ENCODE measurements at regions not wholly inside any gene's neighbourhood (a gene's known extent, or its start where the extent isn't known, plus 50 kb on each side); places are given as distances from the start of the nearest gene placed in this dataset.

DNA sequence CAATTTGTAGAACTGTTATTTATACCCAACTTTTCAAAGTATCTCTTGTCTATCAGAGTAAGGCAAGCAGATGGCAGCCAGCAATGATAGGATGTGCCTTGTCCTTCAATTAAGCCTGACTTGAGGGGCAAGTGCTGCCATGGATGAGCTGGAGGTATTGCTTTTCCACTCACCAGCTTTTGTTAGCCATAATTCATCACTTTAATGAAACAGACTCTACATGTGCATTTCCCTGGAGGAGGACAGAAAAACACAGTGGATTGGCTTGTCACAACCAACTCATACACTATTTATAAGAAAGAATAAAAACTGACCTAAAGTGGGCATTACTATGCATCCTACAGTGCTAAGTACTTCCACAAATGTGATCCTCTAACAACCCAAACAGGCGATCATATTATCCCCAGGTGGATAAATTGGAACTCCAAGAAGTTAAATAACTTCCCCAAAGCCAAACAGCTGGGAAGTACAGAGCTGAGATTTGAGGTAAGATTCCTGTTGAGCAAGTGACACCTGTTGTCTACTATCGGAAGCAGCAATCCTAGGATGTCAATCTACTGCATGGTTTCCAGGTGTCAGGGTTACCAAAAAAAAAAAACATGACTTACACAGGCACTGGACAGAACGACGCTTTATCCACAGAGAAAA, 73.9 kb upstream of the NRSN1 start:
- no peak overlapping the region for H3K27ac Mint-ChIP-seq
- no peak overlapping the region for H3K4me3 Mint-ChIP-seq
- ATAC-seq (replicated peaks) = no peak
- H3K9me3 Mint-ChIP-seq = peaks cover 9% of the 10 kb centered on the region
- H3K4me1 Mint-ChIP-seq = no peaks in the 10 kb centered on the region
- peaks cover 10% of the 10 kb centered on the region for H3K27me3 Mint-ChIP-seq
- H3K36me3 Mint-ChIP-seq (ENCODE audit: low read depth) = no peaks in the 10 kb centered on the region

DNA sequence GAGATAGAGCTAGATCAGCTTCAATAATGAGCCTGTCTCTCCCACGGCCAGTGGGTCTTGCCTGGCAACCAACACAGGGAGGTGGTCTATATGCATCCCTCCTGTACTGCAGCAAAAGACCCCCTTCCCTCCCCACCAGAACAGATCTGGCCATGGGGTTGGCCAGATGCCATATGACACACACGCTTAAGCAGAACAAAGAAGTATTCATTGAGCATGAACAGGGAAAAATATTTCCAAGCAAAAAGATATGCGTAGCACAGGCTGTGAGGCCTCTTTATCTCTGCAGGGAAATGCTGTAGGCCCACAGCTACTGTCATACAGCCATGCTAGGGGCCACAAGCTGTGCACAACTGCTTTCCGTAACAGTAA, 73.4 kb upstream of the NRSN1 start:
- ATAC-seq (replicated peaks) = no peak
- no peaks in the 10 kb centered on the region for H3K36me3 Mint-ChIP-seq (ENCODE audit: low read depth)
- peaks cover 10% of the 10 kb centered on the region for H3K27me3 Mint-ChIP-seq
- no peak overlapping the region for H3K27ac Mint-ChIP-seq
- no peak overlapping the region for H3K4me3 Mint-ChIP-seq
- H3K4me1 Mint-ChIP-seq = no peaks in the 10 kb centered on the region
- H3K9me3 Mint-ChIP-seq = peaks cover 9% of the 10 kb centered on the region

DNA sequence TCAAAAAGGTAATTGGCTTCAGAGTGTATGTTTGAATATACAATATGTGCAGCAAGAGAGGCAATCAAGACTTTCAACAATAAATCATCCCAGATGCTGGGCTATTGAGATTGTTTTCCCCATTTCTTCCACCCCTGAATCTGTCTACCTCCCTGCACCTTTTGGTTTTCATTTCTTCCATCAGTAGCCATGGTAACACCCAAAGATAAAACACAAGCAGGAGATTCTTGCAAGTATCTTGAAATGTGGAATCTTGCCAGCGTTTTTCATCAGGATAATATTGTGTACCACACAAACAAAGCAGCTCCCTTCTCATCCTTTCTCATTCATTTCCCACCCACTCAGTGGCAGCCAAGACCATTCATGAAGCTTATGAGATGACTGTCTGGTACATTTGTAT, 73.0 kb upstream of the NRSN1 start:
- Mint-ChIP-seq H3K9me3 (peaks cover 9% of the 10 kb centered on the region), H3K4me3 (no peak overlapping the region), H3K27ac (no peak overlapping the region), H3K27me3 (peaks cover 14% of the 10 kb centered on the region), H3K4me1 (no peaks in the 10 kb centered on the region), H3K36me3 (ENCODE audit: low read depth) (no peaks in the 10 kb centered on the region)
- no peak for ATAC-seq (replicated peaks)

DNA sequence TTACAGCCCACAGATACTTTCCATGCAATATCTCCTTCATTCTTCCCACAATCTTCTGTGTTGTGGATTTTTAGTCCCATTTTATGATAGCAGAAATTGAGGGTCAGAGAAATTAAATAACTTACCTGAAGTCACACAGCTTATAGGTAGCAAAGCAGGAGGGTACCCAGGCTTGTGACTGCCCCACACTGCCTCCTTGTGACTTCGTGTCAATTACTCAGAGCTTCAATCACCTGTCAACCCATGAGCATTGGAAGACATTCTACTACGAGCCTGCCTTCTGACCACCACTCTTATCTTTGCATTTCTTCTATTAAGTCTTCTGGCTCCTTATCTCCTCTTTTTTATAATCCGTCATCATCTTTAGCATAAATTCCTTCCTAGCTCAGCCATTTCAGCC, 71.6 kb upstream of the NRSN1 start:
- peaks cover 13% of the 10 kb centered on the region for H3K27me3 Mint-ChIP-seq

DNA sequence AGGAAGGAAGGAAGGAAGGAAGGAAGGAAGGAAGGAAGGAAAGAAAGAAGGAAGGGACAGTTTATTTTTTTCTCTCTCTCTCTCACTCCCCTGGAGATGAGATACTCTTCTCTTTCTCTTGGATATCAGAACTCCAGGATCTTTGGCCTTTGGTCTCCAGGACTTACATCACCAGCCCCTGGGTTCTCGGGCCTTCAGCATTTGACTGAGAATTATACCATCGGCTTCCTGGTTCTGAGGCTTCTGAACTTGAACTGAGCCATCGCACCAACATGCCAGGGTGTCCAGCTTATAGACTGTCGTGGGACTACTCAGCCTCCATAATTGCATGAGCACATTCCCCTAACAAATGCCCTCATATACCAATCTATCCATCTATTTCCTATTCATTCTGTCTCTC, 69.4 kb upstream of the NRSN1 start:
- H3K36me3 Mint-ChIP-seq (ENCODE audit: low read depth) = no peaks in the 10 kb centered on the region
- H3K9me3 Mint-ChIP-seq = peaks cover 9% of the 10 kb centered on the region
- H3K27me3 Mint-ChIP-seq = peaks cover 13% of the 10 kb centered on the region
- no peak for ATAC-seq (replicated peaks)
- no peak overlapping the region for H3K4me3 Mint-ChIP-seq
- no peak overlapping the region for H3K27ac Mint-ChIP-seq
- no peaks in the 10 kb centered on the region for H3K4me1 Mint-ChIP-seq

More for the DNA sequence above, 71.6 kb upstream of the NRSN1 start:
- Mint-ChIP-seq H3K9me3 (peaks cover 9% of the 10 kb centered on the region), H3K27ac (no peak overlapping the region), H3K36me3 (ENCODE audit: low read depth) (no peaks in the 10 kb centered on the region), H3K4me1 (no peaks in the 10 kb centered on the region), H3K4me3 (no peak overlapping the region)
- ATAC-seq (replicated peaks) = no peak

DNA sequence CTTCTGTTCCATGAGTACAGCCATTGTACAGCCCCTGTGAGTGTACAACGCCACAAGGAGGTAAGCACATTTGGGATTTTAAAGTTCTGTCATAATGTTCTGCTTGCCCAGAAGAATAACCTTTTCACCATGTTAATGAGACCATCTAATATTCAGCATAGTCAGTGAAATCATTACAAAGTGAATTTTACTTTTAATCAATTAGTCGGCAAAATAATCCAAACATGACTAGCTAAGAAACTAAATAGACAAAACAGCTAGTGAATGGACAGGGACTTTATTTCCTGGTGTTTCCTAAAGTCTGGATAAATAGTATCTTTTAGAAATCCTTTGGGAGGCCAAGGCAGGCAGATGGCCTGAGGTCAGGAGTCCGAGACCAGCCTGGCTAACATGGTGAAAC, 69.0 kb upstream of the NRSN1 start:
- no peaks in the 10 kb centered on the region for H3K36me3 Mint-ChIP-seq (ENCODE audit: low read depth)

DNA sequence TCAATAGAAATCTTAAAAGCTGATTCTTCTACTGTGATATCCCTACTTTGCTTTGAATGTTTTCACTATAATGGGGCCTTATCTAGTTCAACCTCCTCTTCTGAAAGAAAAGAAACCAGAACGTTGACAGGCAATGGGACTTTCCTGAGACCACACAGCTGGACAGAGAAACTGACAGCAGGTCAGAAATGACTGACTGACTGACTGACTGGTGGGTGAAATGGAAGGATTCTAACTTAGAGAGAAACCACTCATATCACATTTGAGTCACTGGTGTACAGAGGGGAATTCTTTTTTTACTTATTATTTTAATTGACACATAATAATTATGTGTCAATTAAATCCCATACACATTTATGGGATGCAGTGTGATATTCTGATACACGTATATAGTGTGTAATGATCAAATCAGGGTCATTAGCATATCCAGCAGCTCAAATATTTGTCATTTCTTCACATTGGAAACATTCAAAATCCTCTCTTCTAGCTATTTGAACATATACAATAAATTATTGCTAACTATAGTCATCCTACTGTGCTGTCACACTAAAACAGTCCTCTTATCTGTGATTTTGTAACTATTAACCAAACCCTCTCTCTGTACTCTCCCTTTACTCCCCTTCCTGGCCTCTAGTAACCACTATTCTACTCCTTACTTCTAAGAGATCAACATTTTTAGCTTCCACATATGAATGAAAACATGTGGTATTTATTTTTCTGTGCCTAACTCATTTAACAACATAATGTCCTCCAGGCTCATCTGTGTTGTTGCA, 64.8 kb upstream of the NRSN1 start:
- ATAC-seq (replicated peaks) = peak; percentile 50

More for the DNA sequence above, 69.0 kb upstream of the NRSN1 start:
- H3K27ac Mint-ChIP-seq = no peak overlapping the region
- H3K4me1 Mint-ChIP-seq = no peaks in the 10 kb centered on the region
- no peak overlapping the region for H3K4me3 Mint-ChIP-seq
- H3K9me3 Mint-ChIP-seq = peaks cover 9% of the 10 kb centered on the region
- peaks cover 13% of the 10 kb centered on the region for H3K27me3 Mint-ChIP-seq
- ATAC-seq (replicated peaks) = no peak

DNA sequence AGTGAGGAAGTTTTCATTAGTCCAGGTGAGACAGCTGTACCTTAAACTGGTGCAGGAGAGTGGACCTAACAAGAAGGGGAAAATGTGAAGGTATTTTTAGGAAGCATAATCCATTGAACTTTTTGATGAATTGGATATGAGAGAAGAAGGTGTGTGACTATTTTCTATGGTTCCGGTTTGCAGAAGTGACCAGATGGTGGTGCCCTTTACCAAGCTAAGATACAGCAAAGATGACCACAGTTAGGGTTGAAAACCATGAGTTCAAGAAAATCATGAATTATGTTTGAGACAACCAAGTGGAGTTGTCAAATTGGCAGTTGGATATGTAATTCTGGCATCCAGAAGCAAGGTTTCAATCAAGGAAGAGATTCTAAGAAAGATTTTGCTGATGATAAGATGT, 61.9 kb upstream of the NRSN1 start:
- Mint-ChIP-seq H3K4me1 (no peaks in the 10 kb centered on the region), H3K27me3 (peaks cover 3% of the 10 kb centered on the region), H3K27ac (no peak overlapping the region), H3K9me3 (peaks cover 4% of the 10 kb centered on the region), H3K36me3 (ENCODE audit: low read depth) (no peaks in the 10 kb centered on the region), H3K4me3 (no peak overlapping the region)
- no peak for ATAC-seq (replicated peaks)

More for the DNA sequence above, 64.8 kb upstream of the NRSN1 start:
- Mint-ChIP-seq H3K27ac (no peak overlapping the region), H3K27me3 (peaks cover 6% of the 10 kb centered on the region), H3K9me3 (peaks cover 4% of the 10 kb centered on the region), H3K36me3 (ENCODE audit: low read depth) (no peaks in the 10 kb centered on the region), H3K4me3 (no peak overlapping the region), H3K4me1 (no peaks in the 10 kb centered on the region)

DNA sequence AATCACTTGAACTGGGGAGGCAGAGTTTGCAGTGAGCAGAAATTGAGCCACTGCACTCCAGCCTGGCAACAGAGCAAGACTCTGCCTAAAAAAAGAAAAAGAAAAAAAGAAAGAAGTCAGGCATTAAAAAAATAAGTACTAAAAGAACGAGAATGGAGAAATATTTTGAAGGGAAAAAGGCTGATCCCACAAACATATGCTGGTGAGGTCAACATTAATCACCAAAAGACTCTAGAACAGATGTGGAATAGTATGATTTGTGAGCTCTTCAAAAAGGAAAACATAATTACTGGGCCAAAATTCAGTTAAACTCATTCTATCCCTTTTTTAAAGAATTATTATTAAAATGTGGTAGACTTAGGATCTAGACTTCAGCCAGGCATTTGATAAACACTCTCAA, 61.2 kb upstream of the NRSN1 start:
- Mint-ChIP-seq H3K4me3 (no peak overlapping the region), H3K36me3 (ENCODE audit: low read depth) (no peaks in the 10 kb centered on the region), H3K27ac (no peak overlapping the region), H3K4me1 (no peaks in the 10 kb centered on the region), H3K27me3 (peaks cover 3% of the 10 kb centered on the region), H3K9me3 (peaks cover 4% of the 10 kb centered on the region)
- ATAC-seq (replicated peaks) = no peak

DNA sequence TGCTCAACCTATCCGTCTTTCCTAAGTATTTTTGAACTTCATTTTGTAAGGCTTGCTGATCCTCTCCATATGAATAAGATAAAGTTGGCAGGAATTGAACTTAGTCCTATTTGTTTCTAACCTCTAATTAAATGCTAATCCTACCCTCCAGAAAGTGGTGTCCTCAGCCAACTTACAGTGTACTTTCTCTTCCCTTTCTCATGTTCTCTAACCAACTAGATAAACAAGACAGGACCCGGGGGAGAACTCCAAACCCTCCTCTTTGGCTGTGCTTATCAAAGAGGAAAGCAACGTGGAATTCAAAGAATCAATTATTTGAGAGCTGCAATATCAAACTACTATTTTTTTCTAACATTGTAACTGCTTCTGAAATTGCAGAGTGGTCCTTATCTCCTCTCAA, 56.5 kb upstream of the NRSN1 start:
- no peak for ATAC-seq (replicated peaks)
- Mint-ChIP-seq H3K9me3 (peaks cover 4% of the 10 kb centered on the region), H3K27me3 (peaks cover 3% of the 10 kb centered on the region), H3K27ac (no peak overlapping the region), H3K4me1 (no peaks in the 10 kb centered on the region), H3K4me3 (no peak overlapping the region), H3K36me3 (ENCODE audit: low read depth) (no peaks in the 10 kb centered on the region)

DNA sequence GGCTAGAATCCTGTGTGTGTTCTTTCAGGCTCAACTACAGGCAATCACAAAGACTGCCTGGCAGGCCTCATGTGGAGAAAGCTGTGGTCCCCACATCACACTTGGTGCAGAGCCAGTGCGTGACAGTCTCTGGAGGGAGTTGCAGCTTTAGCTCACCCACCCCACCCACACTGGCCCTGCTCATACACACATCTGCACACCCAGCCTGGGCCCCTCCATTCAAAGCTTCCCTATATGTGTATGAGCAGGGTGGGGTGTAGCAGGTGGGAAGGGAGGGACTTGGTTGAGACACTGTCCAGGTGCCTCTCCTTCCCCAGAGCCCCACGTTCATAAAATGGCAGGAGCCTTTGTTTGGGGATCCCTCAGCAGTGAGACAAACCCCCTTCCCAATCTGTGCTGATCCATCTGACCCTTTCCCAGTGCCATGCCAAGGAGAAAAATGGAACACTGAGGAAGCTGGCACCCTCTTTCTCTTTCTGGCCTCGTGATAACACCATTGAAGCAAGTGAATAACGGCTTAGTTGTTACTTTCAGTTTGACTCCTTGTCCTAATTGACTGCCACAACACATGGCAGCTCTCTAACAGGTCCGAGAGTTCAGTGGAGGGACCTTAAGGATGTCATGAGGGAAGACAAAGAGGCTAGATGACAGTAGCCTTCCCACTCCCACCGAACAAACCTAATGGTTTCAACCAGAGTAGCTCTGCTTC, 53.8 kb upstream of the NRSN1 start:
- no peak for ATAC-seq (replicated peaks)
- Mint-ChIP-seq H3K27ac (no peak overlapping the region), H3K4me3 (no peak overlapping the region), H3K4me1 (no peaks in the 10 kb centered on the region), H3K9me3 (no peaks in the 10 kb centered on the region), H3K27me3 (peaks cover 3% of the 10 kb centered on the region), H3K36me3 (ENCODE audit: low read depth) (no peaks in the 10 kb centered on the region)

DNA sequence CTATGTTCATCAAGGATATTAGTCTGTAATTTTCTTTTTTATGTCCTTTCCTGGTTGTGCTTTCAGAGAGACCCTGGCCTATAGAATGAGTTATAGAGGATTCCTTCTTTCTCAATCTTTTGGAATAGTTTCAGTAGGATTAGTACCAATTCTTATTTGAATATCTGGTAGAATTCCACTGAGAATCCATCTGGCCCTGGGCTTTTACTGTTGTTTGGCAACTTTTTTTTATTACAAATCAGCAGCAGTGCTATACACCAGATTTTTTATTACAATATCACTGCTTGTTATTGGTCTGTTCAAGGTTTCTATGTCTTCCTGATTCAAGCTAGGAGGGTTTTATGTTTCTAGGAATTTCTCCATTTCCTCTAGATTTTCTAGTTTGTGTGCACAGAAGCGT, 50.0 kb upstream of the NRSN1 start:
- no peak overlapping the region for H3K4me3 Mint-ChIP-seq
- peaks cover 7% of the 10 kb centered on the region for H3K9me3 Mint-ChIP-seq
- no peaks in the 10 kb centered on the region for H3K36me3 Mint-ChIP-seq (ENCODE audit: low read depth)
- no peaks in the 10 kb centered on the region for H3K4me1 Mint-ChIP-seq
- no peak for ATAC-seq (replicated peaks)
- H3K27ac Mint-ChIP-seq = no peak overlapping the region
- H3K27me3 Mint-ChIP-seq = peaks cover 12% of the 10 kb centered on the region

Data from activated T-helper 17 cell treated with anti-CD3 and anti-CD28 coated beads, Interleukin-2, amount 50 U/mL, for 72 hours (primary cell).